GM23248 (cell line): ENCODE measurements at regions not wholly inside any gene's neighbourhood (a gene's known extent, or its start where the extent isn't known, plus 50 kb on each side); places are given as distances from the start of the nearest gene placed in this dataset.
"Not testable (repeated sequence)": the region's sequence is repeated elsewhere in the genome, so short reads cannot be mapped to it uniquely, and the experiment has no call there.

Experiments used
- DNase-seq: peaks from one replicate; pipeline ENCODE4 v3.0.0-alpha.2; 2015
- H2AFZ ChIP-seq: fragments of 200-600 bp; sonication (generic); 2 replicates; pipeline ENCODE4 v1.6.1; 2016; ENCODE audit warnings: antibody characterized with exemption
- H3F3A ChIP-seq: fragments of 200-600 bp; sonication (generic); 2 replicates; pipeline ENCODE4 v1.6.1; 2016; ENCODE audit warnings: mild to moderate bottlenecking, antibody characterized with exemption, mixed run types; ENCODE audit not compliant: insufficient read depth
- H3K27ac ChIP-seq: fragments of 200-600 bp; sonication (generic); 2 replicates; pipeline ENCODE4 v1.5.1; 2016; ENCODE audit warnings: mild to moderate bottlenecking
- H3K27me3 ChIP-seq: fragments of 200-600 bp; sonication (generic); replicated peaks from 2 replicates; pipeline ENCODE4 v1.6.1; 2016; ENCODE audit warnings: mild to moderate bottlenecking; ENCODE audit not compliant: insufficient read depth
- H3K36me3 ChIP-seq: fragments of 200-600 bp; sonication (generic); 2 replicates; pipeline ENCODE4 v1.6.1; 2016; ENCODE audit warnings: low read depth, mild to moderate bottlenecking
- H3K4me1 ChIP-seq: fragments of 200-600 bp; sonication (generic); 2 replicates; pipeline ENCODE4 v1.6.1; 2016; ENCODE audit warnings: mild to moderate bottlenecking; ENCODE audit not compliant: insufficient read depth
- H3K4me2 ChIP-seq: fragments of 200-600 bp; sonication (generic); one replicate; pipeline ENCODE4 v1.6.1; 2016; ENCODE audit warnings: mild to moderate bottlenecking; ENCODE audit not compliant: unreplicated experiment
- H3K4me3 ChIP-seq: fragments of 200-600 bp; sonication (generic); 2 replicates; pipeline ENCODE4 v1.5.1; 2016; ENCODE audit warnings: mild to moderate bottlenecking
- H3K79me2 ChIP-seq: fragments of 200-600 bp; sonication (generic); 2 replicates; pipeline ENCODE4 v1.6.1; 2016; ENCODE audit warnings: mild to moderate bottlenecking; ENCODE audit not compliant: insufficient read depth
- H3K9ac ChIP-seq: fragments of 200-600 bp; sonication (generic); 2 replicates; pipeline ENCODE4 v1.6.1; 2016; ENCODE audit warnings: mild to moderate bottlenecking
- H3K9me2 ChIP-seq: fragments of 200-600 bp; sonication (generic); 2 replicates; pipeline ENCODE4 v1.6.1; 2016; ENCODE audit warnings: mixed run types, mild to moderate bottlenecking, moderate library complexity; ENCODE audit not compliant: insufficient read depth
- H3K9me3 ChIP-seq: fragments of 200-600 bp; sonication (generic); one replicate; pipeline ENCODE4 v1.6.1; 2017; ENCODE audit warnings: low read depth
- H4K20me1 ChIP-seq: fragments of 200-600 bp; sonication (generic); 2 replicates; pipeline ENCODE4 v1.6.0; 2016; ENCODE audit not compliant: insufficient read depth
- EZH2 ChIP-seq: fragments of 200-600 bp; sonication (generic); IDR thresholded peaks from 2 replicates; pipeline ENCODE4 v1.6.1; 2018; ENCODE audit warnings: antibody characterized with exemption, mild to moderate bottlenecking; ENCODE audit not compliant: insufficient read depth, poor library complexity, severe bottlenecking
- EZH2phosphoT487 ChIP-seq: fragments of 200-600 bp; sonication (generic); IDR thresholded peaks from 2 replicates; pipeline ENCODE4 v1.6.1; 2018; ENCODE audit warnings: antibody characterized with exemption, moderate library complexity, mild to moderate bottlenecking, low read depth; ENCODE audit not compliant: insufficient read depth
- WGBS, 2 experiments: methylation state at CpG; one replicate each; pipeline ENCODE4 v1.1.6; 2015 to 2017; ENCODE audit warnings: low lambda C conversion rate in 2 of 2, low coverage in 1 of 2; ENCODE audit errors: missing lambda C conversion rate in 2 of 2; 5-methylcytosine and 5-hydroxymethylcytosine counted together
- in situ Hi-C: fragments of 300-500 bp; cut with MboI; formaldehyde crosslinking; loops from 2 replicates; pipeline ENCODE4 v1.15.0; 2020

DNA sequence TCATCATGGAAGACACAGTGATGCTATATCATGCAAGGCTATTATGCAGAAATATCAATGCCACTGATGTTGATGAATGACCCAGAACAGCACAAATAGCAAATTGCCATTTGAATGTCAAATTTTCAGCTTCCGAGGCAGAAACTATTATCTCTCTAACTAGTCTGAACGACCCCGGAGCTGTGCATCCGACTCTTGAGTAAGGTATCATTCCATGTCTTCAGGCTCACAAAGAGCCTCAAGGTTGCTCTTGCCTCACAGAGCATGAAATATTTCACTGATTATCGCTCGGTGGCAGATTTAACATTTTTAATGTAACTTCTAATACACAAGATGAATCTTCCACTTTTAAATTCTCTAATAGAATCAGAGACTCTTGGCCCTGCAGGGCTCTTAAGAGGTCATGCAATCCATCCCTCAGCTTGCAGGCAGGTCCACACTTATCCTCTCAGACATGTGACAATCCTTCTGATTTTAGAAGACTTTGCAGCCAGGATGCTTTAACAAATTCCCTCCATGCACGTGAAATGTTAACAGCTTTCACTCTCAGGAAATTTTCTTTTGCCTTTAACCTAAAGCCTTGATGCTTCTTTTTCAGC is 221.0 kb downstream of the FRK start:
- H3K27me3 ChIP-seq, result no peaks in the 10 kb centered on the region
- no peaks in the 10 kb centered on the region for H3F3A ChIP-seq
- in situ Hi-C loops, result no loop called here
- no peaks in the 10 kb centered on the region for H3K4me1 ChIP-seq
- TF ChIP-seq EZH2phosphoT487, result no peak
- no peaks in the 10 kb centered on the region for H3K36me3 ChIP-seq
- H3K9me3 ChIP-seq, result no peaks in the 10 kb centered on the region
- H2AFZ ChIP-seq, result no peak overlapping the region
- H3K4me3 ChIP-seq, result no peak overlapping the region
- H3K4me2 ChIP-seq, result no peak overlapping the region
- no peak overlapping the region for H3K9ac ChIP-seq
- H3K79me2 ChIP-seq, result no peaks in the 10 kb centered on the region
- no peak overlapping the region for H3K27ac ChIP-seq
- no peak for DNase-seq
- H3K9me2 ChIP-seq, result no peaks in the 10 kb centered on the region
- H4K20me1 ChIP-seq, result no peaks in the 10 kb centered on the region
- 53% methylated on average over 7 of the region's 7 CpGs for WGBS, 2 experiments

DNA sequence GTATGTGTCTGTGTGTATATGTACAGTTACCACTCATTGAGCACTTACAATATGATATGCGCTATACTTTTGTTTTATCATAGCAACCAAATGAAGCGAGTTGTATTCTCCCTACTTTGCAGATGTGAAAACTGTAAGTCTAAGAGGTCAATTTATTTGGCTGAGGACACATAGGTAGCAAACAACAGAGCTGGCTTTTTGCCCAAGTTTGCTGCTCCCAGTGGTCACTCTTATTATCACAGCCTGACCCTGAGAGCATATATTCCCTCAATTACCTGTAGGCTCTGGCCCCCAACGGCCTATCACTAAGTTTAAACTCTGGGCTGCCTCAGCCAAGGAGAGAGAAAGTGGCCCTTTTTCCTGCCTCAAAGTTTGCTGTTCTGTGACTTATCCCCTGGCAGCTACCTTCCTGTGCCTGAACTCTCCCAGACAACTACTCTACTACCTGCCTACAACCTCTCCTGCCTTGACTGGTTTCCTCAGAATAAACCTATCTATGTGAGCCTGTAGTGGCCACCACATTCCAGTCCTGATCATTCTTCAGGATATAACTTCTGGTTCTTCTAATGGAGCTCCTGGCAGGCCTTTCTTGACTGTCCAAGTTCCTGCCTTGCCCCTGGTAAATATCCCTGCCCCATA is 221.8 kb downstream of the FRK start:
- DNase-seq, result peak; percentile 59
- Histone ChIP-seq H3K9ac (no peak overlapping the region), H3K27ac (no peak overlapping the region), H2AFZ (no peak overlapping the region), H3K4me3 (no peak overlapping the region), H3K36me3 (no peaks in the 10 kb centered on the region), H3K79me2 (no peaks in the 10 kb centered on the region), H3K9me2 (no peaks in the 10 kb centered on the region), H3F3A (no peaks in the 10 kb centered on the region), H3K4me2 (no peak overlapping the region), H3K27me3 (no peaks in the 10 kb centered on the region), H3K9me3 (no peaks in the 10 kb centered on the region), H4K20me1 (no peaks in the 10 kb centered on the region), H3K4me1 (no peaks in the 10 kb centered on the region)
- WGBS, 2 experiments, result 34 to 39% methylated on average over 3 of the region's 3 CpGs
- in situ Hi-C loops, result no loop called here
- TF ChIP-seq EZH2phosphoT487 (no peak), EZH2 (no peak)

DNA sequence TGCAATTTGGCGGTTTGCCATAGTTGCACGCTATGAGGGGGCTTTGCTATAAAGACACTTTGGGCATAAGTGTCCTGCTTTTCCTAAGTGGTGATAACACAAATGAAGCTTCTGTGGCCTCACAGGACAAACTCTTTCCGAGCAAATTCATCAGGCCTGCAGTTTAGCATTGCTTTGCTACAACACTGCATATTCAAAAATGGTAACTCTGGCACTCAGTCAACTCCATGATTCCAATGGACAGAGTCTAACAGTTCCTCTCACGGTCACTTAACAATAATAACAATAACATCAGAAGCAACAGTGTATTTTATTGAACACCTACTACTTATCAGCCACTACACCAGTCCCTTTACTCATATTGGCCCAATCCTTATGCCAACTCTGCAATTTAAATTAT is 222.5 kb downstream of the FRK start:
- Histone ChIP-seq H3K4me2 (no peak overlapping the region), H2AFZ (no peak overlapping the region), H3K79me2 (no peaks in the 10 kb centered on the region), H3K4me3 (no peak overlapping the region), H3K9me3 (no peaks in the 10 kb centered on the region), H3K27me3 (no peaks in the 10 kb centered on the region), H3K9me2 (no peaks in the 10 kb centered on the region), H4K20me1 (no peaks in the 10 kb centered on the region), H3K9ac (no peak overlapping the region), H3K4me1 (no peaks in the 10 kb centered on the region), H3K27ac (no peak overlapping the region), H3K36me3 (no peaks in the 10 kb centered on the region), H3F3A (no peaks in the 10 kb centered on the region)
- DNase-seq, result no peak
- TF ChIP-seq EZH2phosphoT487 (no peak), EZH2 (no peak)
- WGBS, 2 experiments, result 45 to 47% methylated on average over 4 of the region's 4 CpGs
- in situ Hi-C loops, result no loop called here

DNA sequence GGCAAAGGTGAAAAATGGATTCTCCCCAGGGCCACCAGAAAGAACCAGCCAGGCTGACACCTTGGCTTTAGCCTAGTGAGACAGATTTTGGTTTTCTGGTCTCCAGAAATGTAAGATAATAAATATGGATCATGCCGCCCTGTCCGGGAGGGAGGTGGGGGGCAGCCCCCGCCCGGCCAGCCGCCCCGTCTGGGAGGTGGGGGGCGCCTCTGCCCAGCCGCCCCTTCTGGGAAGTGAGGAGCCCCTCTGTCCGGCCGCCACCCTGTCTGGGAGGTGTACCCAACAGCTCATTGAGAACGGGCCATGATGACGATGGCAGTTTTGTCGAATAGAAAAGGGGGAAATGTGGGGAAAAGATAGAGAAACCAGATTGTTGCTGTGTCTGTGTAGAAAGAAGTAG is 224.3 kb downstream of the FRK start:
- DNase-seq, H3K4me2 ChIP-seq, H3K9me2 ChIP-seq, H3K36me3 ChIP-seq, H3F3A ChIP-seq, H3K4me3 ChIP-seq, H3K9me3 ChIP-seq, H3K27me3 ChIP-seq, H3K9ac ChIP-seq, H3K79me2 ChIP-seq, H3K4me1 ChIP-seq, in situ Hi-C loops, H4K20me1 ChIP-seq, H2AFZ ChIP-seq, H3K27ac ChIP-seq: not testable (repeated sequence)
- WGBS, 2 experiments, result 20 to 55% methylated on average over 1 to 13 of the region's 13 CpGs

DNA sequence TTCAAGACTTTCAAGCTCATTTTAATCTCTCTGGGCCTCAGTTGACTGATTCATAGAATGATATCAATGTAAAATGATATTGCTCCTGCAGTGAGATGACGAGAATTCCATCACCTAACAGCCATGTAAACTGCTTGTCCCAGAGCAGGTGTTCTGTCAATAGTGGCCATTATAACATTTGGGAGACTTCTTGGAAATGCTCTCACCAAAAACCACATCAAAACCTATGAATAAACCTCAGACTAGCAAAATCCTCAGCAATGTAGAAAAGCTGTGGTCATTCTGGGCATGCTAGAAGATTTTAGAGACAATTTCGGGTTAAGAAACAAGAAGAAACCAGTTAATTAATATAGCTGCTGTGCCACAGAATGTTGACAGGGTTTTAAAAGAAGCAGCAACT is 225.4 kb downstream of the FRK start:
- H3K27me3 ChIP-seq, result no peaks in the 10 kb centered on the region
- H3K9ac ChIP-seq, result no peak overlapping the region
- in situ Hi-C loops, result no loop called here
- H3K4me2 ChIP-seq, result no peak overlapping the region
- TF ChIP-seq EZH2, result no peak
- no peak for TF ChIP-seq EZH2phosphoT487
- H3K4me1 ChIP-seq, result no peaks in the 10 kb centered on the region
- no peaks in the 10 kb centered on the region for H4K20me1 ChIP-seq
- H2AFZ ChIP-seq, result no peak overlapping the region
- no peaks in the 10 kb centered on the region for H3K79me2 ChIP-seq
- no peaks in the 10 kb centered on the region for H3K36me3 ChIP-seq
- WGBS, 2 experiments, result 4 to 6% methylated on average over 2 of the region's 2 CpGs
- H3K9me3 ChIP-seq, result no peaks in the 10 kb centered on the region
- H3K4me3 ChIP-seq, result no peak overlapping the region
- H3K27ac ChIP-seq, result no peak overlapping the region
- no peaks in the 10 kb centered on the region for H3F3A ChIP-seq
- H3K9me2 ChIP-seq, result no peaks in the 10 kb centered on the region
- DNase-seq, result no peak

DNA sequence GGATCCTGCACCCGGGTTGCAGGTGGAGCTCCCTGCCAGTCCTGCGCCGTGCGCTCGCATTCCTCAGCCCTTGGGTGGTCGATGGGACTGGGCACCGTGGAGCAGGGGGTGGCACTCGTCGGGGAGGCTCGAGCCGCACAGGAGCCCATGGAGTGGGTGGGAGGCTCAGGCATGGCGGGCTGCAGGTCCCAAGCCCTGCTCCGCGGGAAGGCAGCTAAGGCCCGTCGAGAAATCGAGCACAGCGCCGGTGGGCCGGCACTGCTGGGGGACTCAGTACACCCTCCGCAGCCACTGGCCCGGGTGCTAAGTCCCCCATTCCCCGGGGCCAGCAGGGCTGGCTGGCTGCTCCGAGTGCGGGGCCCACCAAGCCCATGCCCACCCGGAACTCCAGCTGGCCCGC is 226.1 kb downstream of the FRK start:
- H3K27me3 ChIP-seq, H3K36me3 ChIP-seq, H4K20me1 ChIP-seq, DNase-seq, H3K9me3 ChIP-seq, H3K79me2 ChIP-seq, H3K4me2 ChIP-seq, H3K4me1 ChIP-seq, H2AFZ ChIP-seq, H3K4me3 ChIP-seq, H3F3A ChIP-seq, H3K9me2 ChIP-seq, in situ Hi-C loops, H3K9ac ChIP-seq, H3K27ac ChIP-seq: not testable (repeated sequence)
- WGBS, 2 experiments, result 72 to 78% methylated on average over 20 of the region's 27 CpGs
